B cell (primary cell): ENCODE measurements at regions not wholly inside any gene's neighbourhood (a gene's known extent, or its start where the extent isn't known, plus 50 kb on each side); places are given as distances from the start of the nearest gene placed in this dataset.

Experiments used
- ATAC-seq: fragments of 200-7000 bp; cut with Tn5 transposase; one replicate; pipeline ENCODE4 v1.10.0; 2021; ENCODE audit warnings: low read depth, mild to moderate bottlenecking, moderate number of reproducible peaks, moderate library complexity
- CTCF ChIA-PET: fragments of 350-600 bp; sonication (Branson Sonifier 250); formaldehyde crosslinking; loops from one replicate; lab custom pipeline; 2021; ENCODE audit warnings: antibody characterized with exemption, inconsistent platforms; lab: Charles Lee
- POLR2A ChIA-PET: fragments of 350-600 bp; sonication (Branson Sonifier 250); formaldehyde crosslinking; loops from one replicate; lab custom pipeline; 2021; ENCODE audit warnings: antibody characterized with exemption; lab: Charles Lee
- DNase-seq: peaks from one replicate; pipeline ENCODE4 v3.0.0; 2013
- H2AFZ ChIP-seq: 2 replicates; pipeline ENCODE4 v1.6.1; 2012; ENCODE audit warnings: mild to moderate bottlenecking, low read depth, low read length; ENCODE audit not compliant: insufficient read depth, poor library complexity, severe bottlenecking
- H3K27ac ChIP-seq, 2 donors: 1 replicate in 1 of 2; 2 replicates in 1 of 2; pipeline ENCODE4 v1.5.1; 2012 to 2013; ENCODE audit warnings: low read length in 2 of 2, mild to moderate bottlenecking in 2 of 2, moderate library complexity in 1 of 2
- H3K27me3 ChIP-seq, 4 experiments: fragments of 200-600 bp in 1 of 4; sonication (generic) in 1 of 4; replicated peaks in 1 of 4; 1 replicate in 2 of 4; 2 replicates in 2 of 4; pipeline versions ENCODE4 v1.6.1 to v1.7.0; 2013 to 2016; ENCODE audit warnings: low read length in 3 of 4, mild to moderate bottlenecking in 2 of 4, mixed read lengths in 1 of 4, moderate library complexity in 1 of 4; ENCODE audit not compliant: insufficient read depth in 4 of 4, control insufficient read depth in 3 of 4; ENCODE audit errors: control extremely low read depth in 1 of 4
- H3K36me3 ChIP-seq, 2 experiments: replicated peaks in 1 of 2; 1 replicate in 1 of 2; 2 replicates in 1 of 2; pipeline versions ENCODE4 v1.6.1 to v1.7.1; 2013; ENCODE audit warnings: low read length in 1 of 2; ENCODE audit not compliant: insufficient read depth in 2 of 2, control insufficient read depth in 1 of 2; ENCODE audit errors: control extremely low read depth in 1 of 2, extremely low read depth in 1 of 2
- H3K4me1 ChIP-seq, 2 donors: fragments of 200-600 bp in 1 of 2; sonication (generic) in 1 of 2; 1 replicate in 1 of 2; 2 replicates in 1 of 2; pipeline versions ENCODE4 v1.5.1 to v1.6.1; 2013 to 2017; ENCODE audit warnings: low read length in 2 of 2; ENCODE audit not compliant: control insufficient read depth in 2 of 2, insufficient read depth in 2 of 2
- H3K4me2 ChIP-seq: replicated peaks from 2 replicates; pipeline ENCODE3; 2012; ENCODE audit warnings: mild to moderate bottlenecking, low read depth, low read length; ENCODE audit not compliant: poor library complexity, severe bottlenecking
- H3K4me3 ChIP-seq, 5 experiments: fragments of 200-600 bp in 1 of 5; sonication (generic) in 1 of 5; 1 replicate in 3 of 5; 2 replicates in 2 of 5; pipeline versions ENCODE4 v1.5.1 to v1.7.0; 2011 to 2016; ENCODE audit warnings: low read length in 4 of 5, mild to moderate bottlenecking in 4 of 5, low read depth in 2 of 5, control low read depth in 1 of 5, moderate library complexity in 1 of 5; ENCODE audit not compliant: insufficient read depth in 1 of 5; ENCODE audit errors: control extremely low read depth in 1 of 5, extremely low read depth in 1 of 5
- H3K79me2 ChIP-seq: fragments of 200-600 bp; sonication (generic); one replicate; pipeline ENCODE4 v1.6.0; 2016; ENCODE audit warnings: low read length; ENCODE audit not compliant: control insufficient read depth, insufficient read depth
- H3K9ac ChIP-seq: fragments of 200-600 bp; sonication (generic); 2 replicates; pipeline ENCODE4 v1.6.1; 2017; ENCODE audit warnings: mild to moderate bottlenecking, low read length, moderate library complexity
- H3K9me3 ChIP-seq, 3 donors: one replicate each; pipeline versions ENCODE4 v1.6.1 to v1.7.1; 2013; ENCODE audit warnings: low read length in 2 of 3; ENCODE audit not compliant: control insufficient read depth in 2 of 3, insufficient read depth in 1 of 3; ENCODE audit errors: control extremely low read depth in 1 of 3
- H4K20me1 ChIP-seq: 2 replicates; pipeline ENCODE4 v1.6.0; 2012; ENCODE audit warnings: mild to moderate bottlenecking, low read length; ENCODE audit not compliant: insufficient read depth, control insufficient read depth, poor library complexity, severe bottlenecking
- H3K27ac Mint-ChIP-seq: one replicate; pipeline ENCODE4 v1.8.0; 2021; ENCODE audit warnings: mixed read lengths
- H3K27me3 Mint-ChIP-seq: one replicate; pipeline ENCODE4 v1.8.0; 2021; ENCODE audit warnings: mixed read lengths
- H3K4me1 Mint-ChIP-seq: one replicate; pipeline ENCODE4 v1.8.0; 2021; ENCODE audit warnings: mixed read lengths
- H3K4me3 Mint-ChIP-seq: one replicate; pipeline ENCODE4 v1.8.0; 2021; ENCODE audit warnings: mixed read lengths
- H3K9me3 Mint-ChIP-seq: one replicate; pipeline ENCODE4 v1.8.0; 2022; ENCODE audit warnings: mixed read lengths; ENCODE audit not compliant: insufficient read depth
- EZH2 ChIP-seq: IDR thresholded peaks from 2 replicates; pipeline ENCODE4 v1.6.1; 2012; ENCODE audit warnings: borderline replicate concordance, low read depth, mild to moderate bottlenecking, moderate library complexity, low read length; ENCODE audit not compliant: insufficient read depth, poor library complexity, severe bottlenecking
- WGBS: methylation state at CpG from one replicate; pipeline ENCODE4 v1.1.5; 2013; ENCODE audit warnings: missing lambda C conversion rate; ENCODE audit not compliant: insufficient coverage; 5-methylcytosine and 5-hydroxymethylcytosine counted together
- intact Hi-C: fragments of 100-400 bp; cut with micrococcal nuclease; formaldehyde crosslinking; loops from one replicate; pipeline ENCODE4 v1.10.0; 2022
- TF ChIP-seq, protein P1 (sequence below): fragments of 200-600 bp; IDR thresholded peaks from one replicate; pipeline ENCODE4 v1.8.0; 2022; ENCODE audit warnings: antibody characterized with exemption, mild to moderate bottlenecking

DNA sequence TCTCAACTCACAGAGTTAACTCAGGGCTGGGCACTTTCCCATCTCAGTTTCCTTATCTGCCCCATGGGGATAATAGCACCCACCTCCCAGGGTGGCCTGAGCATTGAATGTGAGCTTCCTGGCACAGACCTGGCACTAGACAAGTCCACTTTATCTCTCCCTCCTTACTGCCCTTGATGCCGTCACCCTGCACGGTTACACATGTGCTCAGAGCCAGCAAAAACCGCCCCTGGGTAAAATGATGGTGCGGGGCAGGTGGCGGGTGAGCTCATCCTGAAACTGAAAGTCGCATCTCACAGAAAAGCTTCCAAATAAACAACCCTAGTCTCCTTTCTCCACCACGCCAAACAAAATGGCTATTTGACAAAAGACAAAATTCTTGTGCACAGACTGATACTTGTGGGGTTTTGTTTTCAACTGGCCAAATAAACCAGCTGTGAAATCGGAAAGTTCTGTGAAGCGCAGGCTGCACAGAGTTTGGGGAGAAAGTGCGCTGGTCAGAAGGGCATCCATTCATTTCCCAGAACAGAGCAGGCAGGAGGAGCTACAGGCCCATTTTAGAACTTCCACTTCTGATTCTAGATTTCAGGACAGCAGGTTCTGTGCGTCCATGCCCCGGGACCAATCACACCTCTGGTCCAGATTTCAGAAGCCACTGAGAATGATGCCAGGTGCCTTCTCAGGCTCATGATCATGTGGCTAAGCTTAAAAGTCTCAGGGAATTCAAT lies 138.1 kb downstream of the SHANK2 start:
- H3K27me3 ChIP-seq: peaks cover 0 to 10% (median 0%) of the 10 kb centered on the region in 4 experiments
- WGBS: 93% methylated on average over 7 of the region's 12 CpGs
- intact Hi-C loops: no loop called here
- no peak overlapping the region for H3K4me2 ChIP-seq
- H3K9me3 ChIP-seq: peaks cover 0 to 4% (median 0%) of the 10 kb centered on the region in 3 donors
- no peak overlapping the region for H3K27ac ChIP-seq
- H2AFZ ChIP-seq: no peak overlapping the region
- ChIA-PET POLR2A (no interaction called here), CTCF (no interaction called here)
- no peak overlapping the region for H3K9ac ChIP-seq
- no peaks in the 10 kb centered on the region for H3K9me3 Mint-ChIP-seq
- no peaks in the 10 kb centered on the region for H3K79me2 ChIP-seq
- no peak for DNase-seq
- no peaks in the 10 kb centered on the region for H3K36me3 ChIP-seq
- H3K27me3 Mint-ChIP-seq: peaks cover 36% of the 10 kb centered on the region
- no peaks in the 10 kb centered on the region for H4K20me1 ChIP-seq
- H3K4me3 ChIP-seq: no peak overlapping the region
- no peak overlapping the region for H3K4me3 Mint-ChIP-seq
- H3K27ac Mint-ChIP-seq: no peak overlapping the region
- no peaks in the 10 kb centered on the region for H3K4me1 ChIP-seq
- ATAC-seq: no peak
- H3K4me1 Mint-ChIP-seq: no peaks in the 10 kb centered on the region
- TF ChIP-seq, protein P1, sequence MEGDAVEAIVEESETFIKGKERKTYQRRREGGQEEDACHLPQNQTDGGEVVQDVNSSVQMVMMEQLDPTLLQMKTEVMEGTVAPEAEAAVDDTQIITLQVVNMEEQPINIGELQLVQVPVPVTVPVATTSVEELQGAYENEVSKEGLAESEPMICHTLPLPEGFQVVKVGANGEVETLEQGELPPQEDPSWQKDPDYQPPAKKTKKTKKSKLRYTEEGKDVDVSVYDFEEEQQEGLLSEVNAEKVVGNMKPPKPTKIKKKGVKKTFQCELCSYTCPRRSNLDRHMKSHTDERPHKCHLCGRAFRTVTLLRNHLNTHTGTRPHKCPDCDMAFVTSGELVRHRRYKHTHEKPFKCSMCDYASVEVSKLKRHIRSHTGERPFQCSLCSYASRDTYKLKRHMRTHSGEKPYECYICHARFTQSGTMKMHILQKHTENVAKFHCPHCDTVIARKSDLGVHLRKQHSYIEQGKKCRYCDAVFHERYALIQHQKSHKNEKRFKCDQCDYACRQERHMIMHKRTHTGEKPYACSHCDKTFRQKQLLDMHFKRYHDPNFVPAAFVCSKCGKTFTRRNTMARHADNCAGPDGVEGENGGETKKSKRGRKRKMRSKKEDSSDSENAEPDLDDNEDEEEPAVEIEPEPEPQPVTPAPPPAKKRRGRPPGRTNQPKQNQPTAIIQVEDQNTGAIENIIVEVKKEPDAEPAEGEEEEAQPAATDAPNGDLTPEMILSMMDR: no peak
- no peak for TF ChIP-seq EZH2

DNA sequence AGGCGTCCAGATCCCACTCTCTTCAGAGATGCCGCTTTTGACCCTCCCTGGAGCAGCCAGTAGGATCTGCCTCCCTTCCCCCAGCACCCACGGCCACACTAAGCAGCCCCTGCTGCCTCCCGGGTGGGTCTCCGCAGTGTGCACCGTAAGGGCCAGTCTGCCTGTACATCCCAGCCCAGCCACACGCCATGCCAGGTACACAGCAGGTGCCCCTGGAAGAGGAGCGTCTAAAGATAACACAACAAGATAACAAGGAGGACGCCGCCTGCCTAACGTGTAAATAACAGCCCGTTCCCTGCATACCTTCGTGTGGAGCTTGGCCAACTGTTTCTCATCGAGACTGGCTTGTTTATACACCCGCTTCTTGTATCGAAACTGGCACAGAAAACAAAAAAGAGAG lies 139.4 kb downstream of the SHANK2 start:
- ATAC-seq (no peak), DNase-seq (no peak)
- Mint-ChIP-seq H3K9me3 (no peaks in the 10 kb centered on the region), H3K4me3 (no peak overlapping the region), H3K4me1 (no peaks in the 10 kb centered on the region), H3K27ac (no peak overlapping the region), H3K27me3 (peaks cover 33% of the 10 kb centered on the region)
- intact Hi-C loops: no loop called here
- no peaks in the 10 kb centered on the region for H3K79me2 ChIP-seq
- ChIA-PET CTCF (no interaction called here), POLR2A (no interaction called here)
- H4K20me1 ChIP-seq: no peaks in the 10 kb centered on the region
- TF ChIP-seq, protein P1: no peak
- no peaks in the 10 kb centered on the region for H3K4me1 ChIP-seq
- WGBS: 80% methylated on average over 16 of the region's 16 CpGs
- no peak overlapping the region for H3K27ac ChIP-seq
- peaks cover 0 to 10% (median 0%) of the 10 kb centered on the region in 4 experiments for H3K27me3 ChIP-seq
- no peak overlapping the region for H3K4me2 ChIP-seq
- H3K9me3 ChIP-seq: peaks cover 0 to 4% (median 0%) of the 10 kb centered on the region in 3 donors
- no peak overlapping the region for H3K9ac ChIP-seq
- no peak overlapping the region for H3K4me3 ChIP-seq
- no peak overlapping the region for H2AFZ ChIP-seq
- no peaks in the 10 kb centered on the region for H3K36me3 ChIP-seq
